Ovary (tissue), 3 donors: ENCODE measurements at regions not wholly inside any gene's neighbourhood (a gene's known extent, or its start where the extent isn't known, plus 50 kb on each side); places are given as distances from the start of the nearest gene placed in this dataset.

ENCODE experiments used
- CTCF ChIP-seq, 3 donors: fragments of 450-650 bp in 2 of 3; fragments of 200-600 bp in 1 of 3; IDR thresholded peaks; one replicate each; pipeline versions ENCODE4 v1.5.1 to v1.8.0; 2016 to 2022; ENCODE audit warnings: antibody characterized with exemption in 3 of 3, mild to moderate bottlenecking in 1 of 3
- EP300 ChIP-seq: sonication (generic); formaldehyde crosslinking; IDR thresholded peaks from one replicate; pipeline ENCODE4 v1.6.1; 2017; ENCODE audit warnings: antibody characterized with exemption
- POLR2A ChIP-seq: fragments of 450-650 bp; IDR thresholded peaks from one replicate; pipeline ENCODE4 v1.6.1; 2017; ENCODE audit warnings: antibody characterized with exemption, mild to moderate bottlenecking, moderate library complexity
- donor health status: DM: no; HTN: no; CAD: no.

GRCh38 chr5:168238463-168238862 lies 53.0 kb upstream of the WWC1 start:
- TF ChIP-seq CTCF (IDR thresholded peaks at IDR 0.05) (no peak), POLR2A (no peak), EP300 (no peak)
